HG02938 (cell line): ENCODE measurements at regions not wholly inside any gene's neighbourhood (a gene's known extent, or its start where the extent isn't known, plus 50 kb on each side); places are given as distances from the start of the nearest gene placed in this dataset.
"Not testable (repeated sequence)": the region's sequence is repeated elsewhere in the genome, so short reads cannot be mapped to it uniquely, and the experiment has no call there.

Source experiments
- ATAC-seq: cut with Tn5 transposase; IDR thresholded peaks from one replicate; pipeline ENCODE4 v1.9.1; 2021; ENCODE audit warnings: mild to moderate bottlenecking, moderate library complexity; ENCODE audit not compliant: unreplicated experiment

GRCh38 chr2:228444161-228444560 is 262.7 kb upstream of the SPHKAP start:
- no peak for ATAC-seq

- no peak for ATAC-seq
Measured at GRCh38 chr2:228433721-228434120, 252.2 kb upstream of the SPHKAP start.

- ATAC-seq, result no peak
Measured at GRCh38 chr2:228432116-228432515, 250.6 kb upstream of the SPHKAP start.

- no peak for ATAC-seq
Measured at GRCh38 chr2:228430986-228431385, 249.5 kb upstream of the SPHKAP start.

- ATAC-seq, result no peak
Measured at GRCh38 chr2:228426502-228427216, 245.2 kb upstream of the SPHKAP start.

- not testable (repeated sequence) for ATAC-seq
Measured at GRCh38 chr2:228425411-228426060, 244.0 kb upstream of the SPHKAP start.

GRCh38 chr2:228417956-228418355 is 236.5 kb upstream of the SPHKAP start:
- ATAC-seq, result no peak

GRCh38 chr2:228417526-228417925 is 236.0 kb upstream of the SPHKAP start:
- no peak for ATAC-seq

GRCh38 chr2:228410061-228410460 is 228.6 kb upstream of the SPHKAP start:
- ATAC-seq, result no peak

- ATAC-seq, result no peak
Measured at GRCh38 chr2:228409493-228409892, 228.0 kb upstream of the SPHKAP start.

GRCh38 chr2:228408529-228409227 is 227.2 kb upstream of the SPHKAP start:
- no peak for ATAC-seq

- ATAC-seq, result no peak
Measured at GRCh38 chr2:228407821-228408220, 226.3 kb upstream of the SPHKAP start.

- ATAC-seq, result no peak
Measured at GRCh38 chr2:228401065-228401912, 219.8 kb upstream of the SPHKAP start.

- no peak for ATAC-seq
Measured at GRCh38 chr2:228387776-228388175, 206.3 kb upstream of the SPHKAP start.

GRCh38 chr2:228378696-228379425 is 197.4 kb upstream of the SPHKAP start:
- no peak for ATAC-seq

GRCh38 chr2:228378233-228378632 is 196.7 kb upstream of the SPHKAP start:
- ATAC-seq, result no peak

GRCh38 chr2:228377533-228377932 is 196.0 kb upstream of the SPHKAP start:
- ATAC-seq, result no peak

GRCh38 chr2:228374741-228375140 is 193.3 kb upstream of the SPHKAP start:
- ATAC-seq, result no peak

- no peak for ATAC-seq
Measured at GRCh38 chr2:228373191-228373590, 191.7 kb upstream of the SPHKAP start.

- no peak for ATAC-seq
Measured at GRCh38 chr2:228372212-228372611, 190.7 kb upstream of the SPHKAP start.
